ENCODE measurements at regions not wholly inside any gene's neighbourhood (a gene's known extent, or its start where the extent isn't known, plus 50 kb on each side); places are given as distances from the start of the nearest gene placed in this dataset.
A peak's percentile ranks its signal among the peaks of the same experiment; 100 is the strongest.
"Not testable (repeated sequence)": the region's sequence is repeated elsewhere in the genome, so short reads cannot be mapped to it uniquely, and the experiment has no call there.

DNA sequence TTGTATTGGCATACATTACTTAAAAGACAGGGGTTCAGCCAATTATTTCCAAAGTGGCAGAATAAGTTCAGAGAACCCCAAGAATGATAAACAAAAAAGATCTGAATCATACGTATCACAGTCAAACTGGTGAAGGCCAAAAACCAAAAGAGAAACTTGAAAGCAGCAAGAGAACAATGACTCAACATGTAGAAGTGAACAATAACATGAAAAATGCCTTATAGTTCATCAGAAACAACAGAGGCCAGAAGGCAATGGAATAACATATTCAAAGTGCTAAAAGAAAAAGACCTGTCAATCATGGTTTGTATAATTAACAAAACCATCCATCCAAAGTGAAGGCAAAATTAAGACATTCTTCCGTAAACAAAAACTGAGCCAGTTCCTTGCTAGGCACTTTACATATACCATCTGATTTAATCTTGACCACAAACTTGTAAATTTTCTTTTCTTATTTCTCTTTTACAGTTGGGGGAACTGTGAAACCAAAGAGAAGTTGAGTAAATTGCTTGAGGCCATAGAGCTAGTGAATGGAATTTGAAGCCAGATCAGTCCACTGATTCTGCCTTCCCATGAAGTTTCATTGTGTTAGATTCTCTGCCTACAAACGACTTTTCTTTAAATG is 232.1 kb upstream of the SEL1L start:
- no peak for DNase-seq

DNA sequence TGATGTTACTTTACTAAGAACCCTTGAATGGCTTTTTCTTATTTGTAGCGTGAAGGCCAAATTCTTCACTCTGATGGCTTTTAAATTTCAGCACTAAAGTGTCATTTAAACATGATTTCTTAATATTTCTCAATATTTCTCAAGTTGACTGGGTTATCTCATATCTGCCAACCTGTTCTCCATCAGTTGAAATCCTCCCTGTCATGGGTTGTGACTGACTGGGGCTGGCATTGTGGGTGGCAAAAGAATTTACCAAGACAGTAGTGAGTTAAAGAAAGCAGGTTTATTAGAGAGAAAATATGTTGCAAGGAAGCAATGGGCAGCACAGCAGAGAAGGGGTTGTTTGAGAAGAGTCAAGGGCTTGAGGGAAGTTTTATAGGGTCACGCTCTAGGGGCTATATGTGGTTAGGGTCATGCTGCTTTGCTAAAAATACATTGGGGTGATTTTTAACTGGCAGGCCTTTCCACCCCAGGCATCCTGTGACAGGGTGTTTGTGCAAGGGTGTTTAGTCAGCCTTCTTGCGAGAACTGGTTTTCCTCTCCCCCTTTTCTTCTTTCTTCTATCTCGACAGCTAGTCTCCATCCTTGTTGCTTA is 232.8 kb upstream of the SEL1L start:
- no peak for DNase-seq

DNA sequence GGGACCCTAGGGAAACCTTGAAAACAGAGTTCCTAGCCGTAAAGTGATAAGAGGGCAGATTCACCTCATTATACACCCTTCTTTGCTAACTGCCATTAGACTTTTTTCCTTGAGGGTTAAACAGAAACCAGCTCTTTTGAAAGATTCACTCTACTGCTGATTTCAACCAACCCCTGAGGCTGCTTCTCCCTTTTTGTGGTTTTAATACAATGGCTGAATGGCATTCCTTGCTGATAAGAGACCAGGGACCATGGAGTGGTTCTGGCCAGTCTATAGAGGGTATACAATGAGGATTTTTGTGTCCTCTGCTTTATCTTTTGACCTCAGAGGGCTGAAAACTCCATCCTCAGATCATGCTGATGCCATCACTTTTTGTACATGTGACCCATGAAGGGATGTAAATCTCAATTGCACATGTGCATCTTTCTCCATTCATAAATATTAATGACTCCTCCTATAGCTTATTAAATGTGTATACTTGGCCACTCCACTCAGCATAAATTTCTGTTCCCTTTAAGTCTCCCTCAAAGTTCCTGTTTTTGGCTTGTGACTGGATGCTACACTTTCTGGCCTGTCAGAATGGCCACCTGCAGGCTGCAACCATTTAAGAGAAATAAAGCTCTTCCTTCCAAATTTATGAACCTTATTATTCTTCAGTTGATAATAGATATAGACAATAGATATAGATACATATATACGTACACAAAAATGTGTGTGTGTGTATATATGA is 233.8 kb upstream of the SEL1L start:
- no peak for DNase-seq

DNA sequence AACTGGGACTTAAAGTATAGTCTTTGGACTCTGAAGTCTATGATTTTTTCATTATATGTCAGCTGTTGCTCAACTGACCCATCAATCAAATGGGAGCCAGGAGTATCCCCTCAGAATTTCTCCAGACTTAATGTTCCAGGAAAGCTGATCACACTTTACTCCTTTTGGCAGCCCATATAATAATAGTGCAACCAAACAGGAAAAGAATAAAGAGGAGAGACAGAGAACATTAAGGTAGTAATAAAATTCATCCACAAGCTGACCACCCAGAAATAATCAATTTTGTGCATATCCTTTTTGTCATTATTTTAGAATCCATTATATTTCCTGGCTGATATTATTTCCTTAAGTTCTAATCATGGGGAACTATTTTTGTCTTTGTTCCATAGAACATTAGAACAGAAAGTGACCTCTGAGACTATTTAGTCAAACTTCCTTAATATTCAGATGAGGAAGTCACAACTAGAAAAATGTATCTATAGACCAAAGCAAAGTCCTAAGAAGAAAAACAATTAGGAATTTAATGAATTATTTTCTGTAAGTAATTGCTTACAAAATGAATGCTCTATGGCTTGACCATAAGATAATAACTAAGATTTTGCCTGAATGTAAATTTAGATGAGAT is 238.1 kb upstream of the SEL1L start:
- DNase-seq = no peak

DNA sequence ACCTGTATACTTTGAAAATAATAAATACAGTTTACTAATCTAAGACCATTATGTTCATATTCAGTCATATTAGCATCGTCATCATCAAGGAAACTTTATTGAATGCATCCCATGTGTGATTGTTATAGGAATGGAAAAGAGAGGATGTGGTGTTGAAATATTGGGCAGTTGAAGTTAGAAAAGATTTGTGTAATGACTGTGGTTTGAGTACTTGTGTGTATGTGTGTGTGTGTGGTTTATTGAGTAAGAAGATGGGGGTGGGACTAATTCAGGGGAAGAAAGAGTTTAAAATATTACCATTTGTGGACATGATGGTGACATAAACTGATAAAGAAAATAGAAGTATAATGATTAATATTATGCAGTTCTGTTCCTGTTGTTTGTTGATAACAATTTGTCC is 238.7 kb upstream of the SEL1L start:
- no peak for DNase-seq

DNA sequence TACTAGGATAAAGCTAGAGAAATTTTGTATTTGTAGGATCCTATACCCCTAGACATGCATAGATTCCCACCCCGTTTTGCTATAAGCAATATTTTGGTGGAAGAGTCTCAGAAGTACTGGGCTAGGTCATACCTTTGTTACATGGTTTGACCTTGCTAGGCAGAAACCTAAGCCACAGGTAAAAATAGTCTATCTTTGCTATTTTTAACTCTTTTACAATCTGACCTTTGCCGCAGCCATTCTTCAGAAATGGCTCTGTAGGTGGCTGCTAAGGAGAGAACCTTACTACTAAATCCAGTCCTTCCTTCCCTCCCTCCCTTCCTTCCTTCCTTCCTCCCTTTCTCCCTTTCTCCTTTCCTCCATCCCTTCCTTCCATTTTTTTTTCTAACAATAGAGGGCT is 242.9 kb upstream of the SEL1L start:
- no peak for DNase-seq

DNA sequence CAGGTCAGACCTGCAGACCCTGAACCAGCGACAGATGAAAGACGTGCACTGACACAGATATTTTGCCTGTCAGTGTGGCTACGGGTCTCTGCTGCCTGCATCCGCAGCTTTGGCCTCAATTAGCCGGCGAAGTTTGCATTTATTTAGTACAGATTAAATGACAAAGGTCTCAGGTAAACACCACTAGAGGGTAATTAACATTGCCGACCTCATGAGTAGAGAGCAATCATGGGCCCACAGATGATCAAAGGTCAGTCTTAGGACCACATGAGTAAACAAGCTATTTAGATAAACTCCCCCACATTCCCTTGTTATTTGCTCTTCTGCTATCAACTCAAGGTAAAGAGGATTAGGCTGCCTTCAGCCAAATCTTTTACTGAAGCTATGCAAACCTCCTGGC is 248.1 kb upstream of the SEL1L start:
- not testable (repeated sequence) for DNase-seq

DNA sequence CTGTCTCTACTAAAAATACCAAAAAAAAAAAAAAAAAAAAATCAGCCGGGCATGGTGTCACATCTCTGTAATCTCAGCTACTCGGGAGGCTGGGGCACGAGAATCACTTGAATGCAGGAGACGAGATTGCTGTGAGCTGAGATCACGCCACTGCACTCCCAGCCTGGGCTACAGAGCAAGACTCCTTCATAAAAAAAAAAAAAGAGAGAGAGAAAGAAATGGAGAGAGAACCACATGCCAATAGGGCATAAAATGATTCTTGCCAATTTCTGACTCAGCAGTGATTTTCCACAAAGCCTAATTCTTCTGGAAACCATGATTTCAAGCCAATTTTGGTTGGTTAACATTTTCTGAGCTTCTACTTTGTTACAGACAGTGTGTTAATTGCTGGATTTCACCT is 250.4 kb upstream of the SEL1L start:
- DNase-seq = no peak

DNA sequence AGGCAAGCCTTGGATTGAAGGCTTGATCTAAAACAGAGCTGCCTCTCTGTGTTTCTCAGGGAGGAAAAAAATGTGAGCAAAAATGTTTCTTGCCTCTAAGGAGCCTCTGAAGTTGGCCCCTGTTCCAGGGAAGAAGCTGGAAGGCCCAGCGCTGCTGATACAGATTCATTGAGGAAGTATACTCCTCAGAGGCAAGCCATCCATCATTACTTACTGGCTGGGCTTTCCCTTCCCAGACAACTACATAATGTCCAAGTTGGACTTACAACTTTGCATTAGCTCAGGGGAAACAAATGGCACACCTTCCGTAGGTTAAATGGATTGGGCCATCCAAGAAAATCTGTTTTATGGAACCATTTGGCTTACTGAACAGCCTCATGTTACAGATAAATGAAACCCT is 263.7 kb upstream of the SEL1L start:
- DNase-seq = peak; percentile 86

DNA sequence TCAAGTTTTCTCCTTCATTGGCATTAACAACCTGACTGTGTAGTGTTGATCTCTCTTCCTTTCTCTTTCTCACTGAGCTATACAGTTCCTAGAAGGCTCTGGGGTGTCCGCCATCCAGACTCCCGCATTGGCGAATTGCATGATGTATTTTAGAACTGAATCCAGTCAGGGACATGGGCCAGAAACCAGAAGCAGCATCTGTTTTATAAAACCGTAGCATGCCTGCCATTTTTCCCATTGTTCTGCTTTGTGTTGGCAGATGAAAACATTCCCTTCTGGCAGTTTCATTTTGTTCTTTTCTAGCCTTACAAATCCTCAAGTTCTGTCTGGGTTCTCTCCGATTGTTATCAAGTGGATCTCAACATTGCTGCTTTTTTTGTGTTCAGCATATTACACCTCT is 268.3 kb upstream of the SEL1L start:
- DNase-seq = peak; percentile 76

DNA sequence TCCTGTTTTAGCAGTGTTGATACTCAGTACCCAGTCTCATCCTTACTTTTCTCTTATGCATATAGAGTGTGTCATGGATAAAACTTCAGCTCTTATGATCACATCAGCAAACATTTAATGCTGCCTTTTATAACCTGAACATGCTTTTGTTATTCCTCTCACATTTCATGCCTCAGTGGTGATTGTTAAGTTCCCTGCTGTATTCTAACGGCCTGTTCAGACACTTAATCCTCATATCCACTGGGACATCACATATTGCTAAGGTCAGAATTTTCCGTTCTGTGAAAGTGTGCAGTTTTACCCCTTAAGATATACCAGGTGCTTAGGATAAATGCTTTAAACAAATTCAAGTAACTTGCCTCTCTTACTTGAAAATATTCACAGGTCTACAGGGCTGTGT is 268.7 kb upstream of the SEL1L start:
- DNase-seq = no peak

DNA sequence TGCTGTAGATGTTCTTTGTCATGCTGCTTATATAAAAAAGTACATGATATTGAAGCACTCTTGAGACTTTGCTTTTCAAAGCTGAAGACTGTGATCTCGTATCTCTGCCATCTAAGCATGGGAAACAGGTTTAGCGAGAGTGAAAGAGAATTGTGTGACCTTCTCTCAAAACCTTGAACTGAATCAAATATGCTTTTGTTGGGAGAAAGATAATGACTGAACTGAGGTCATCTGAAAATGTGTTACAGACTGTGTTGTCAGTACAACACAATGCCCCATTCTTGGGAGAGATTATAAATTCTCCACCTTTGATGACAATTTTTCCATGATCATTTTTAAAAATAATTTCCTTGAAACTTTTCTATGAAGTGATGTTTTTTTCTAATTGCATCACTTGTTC is 272.1 kb upstream of the SEL1L start:
- DNase-seq = no peak

DNA sequence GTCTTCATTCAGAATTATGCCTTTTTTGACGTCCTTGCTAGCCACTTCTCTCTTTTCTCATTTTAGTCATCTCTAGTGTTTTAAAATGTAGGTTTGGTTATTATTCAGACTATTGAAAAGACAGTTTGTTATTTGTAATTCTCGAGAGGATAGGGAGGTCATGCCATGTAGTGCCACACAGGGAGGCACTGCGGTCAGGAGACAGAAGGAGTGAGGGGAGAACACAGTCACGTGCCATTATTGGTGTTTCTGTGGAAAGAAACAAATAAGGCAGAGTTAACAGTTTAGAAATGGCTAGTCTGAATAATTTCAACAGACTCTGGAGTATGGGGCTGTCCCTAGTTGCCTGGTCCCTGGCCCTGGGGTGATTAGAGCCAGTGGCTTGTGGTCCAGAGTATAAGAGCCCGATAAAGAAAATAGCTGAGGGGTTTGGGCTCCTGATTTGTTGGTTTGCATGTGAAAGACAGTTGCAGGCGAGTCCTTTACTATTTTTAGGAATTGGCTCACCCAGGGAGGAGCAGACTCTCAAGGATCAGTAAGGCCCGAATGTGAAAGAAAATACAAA is 278.1 kb upstream of the SEL1L start:
- DNase-seq = no peak

DNA sequence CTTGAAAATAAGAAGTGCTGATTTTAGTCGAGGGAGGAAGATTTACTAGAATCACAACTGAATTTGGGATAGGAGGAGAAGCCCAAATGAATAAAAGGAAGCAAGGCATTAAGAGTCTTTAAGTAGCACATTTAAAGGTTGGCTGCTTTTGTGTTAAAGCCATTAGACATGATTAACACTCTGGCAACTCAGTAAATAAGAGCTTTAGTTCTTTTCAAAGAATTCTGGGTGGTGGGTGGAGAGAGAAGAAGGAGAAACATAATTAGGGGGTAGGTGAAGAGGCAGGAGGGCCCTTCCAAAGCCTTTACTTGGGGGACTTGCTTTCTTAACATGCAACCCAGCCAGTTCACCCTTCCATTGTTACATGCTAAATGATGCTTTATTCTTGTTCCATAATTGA is 284.6 kb upstream of the SEL1L start:
- DNase-seq = no peak

DNA sequence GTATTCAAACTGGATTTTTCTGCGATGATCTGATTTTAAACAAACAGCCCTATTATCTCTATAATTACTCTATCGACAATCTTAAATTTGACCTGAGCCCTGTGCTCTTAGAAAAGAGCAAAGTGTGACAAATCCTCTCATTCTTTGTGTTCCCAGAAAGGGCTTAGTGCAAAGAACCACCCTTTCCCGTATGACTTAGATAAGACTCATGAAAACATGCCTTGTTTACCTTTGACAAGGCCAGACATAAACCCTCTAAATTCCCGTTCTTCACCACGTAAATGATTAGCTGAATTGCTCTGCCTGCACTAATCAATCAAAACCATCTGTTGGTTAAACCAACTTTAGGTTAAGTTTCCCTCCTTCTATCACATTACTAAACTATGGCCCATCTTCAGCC is 285.7 kb upstream of the SEL1L start:
- no peak for DNase-seq

DNA sequence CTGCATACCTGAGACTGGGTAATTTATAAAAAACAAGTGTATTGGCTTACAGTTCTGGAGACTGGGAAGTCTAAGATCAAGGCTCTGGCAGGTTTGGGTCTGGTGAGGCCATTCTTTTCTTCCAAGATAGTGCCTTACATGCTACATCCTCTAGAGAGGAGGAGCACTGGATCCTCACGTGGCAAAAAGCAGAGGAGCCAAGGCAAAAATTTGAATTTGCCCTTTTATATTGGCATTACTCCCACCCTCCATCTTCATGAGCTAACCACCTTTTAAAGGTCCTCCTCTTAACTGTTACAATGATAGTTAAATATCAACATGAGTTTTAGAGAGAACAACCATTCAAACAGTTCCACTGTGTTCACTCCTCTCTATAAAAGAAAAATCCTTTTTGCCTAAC is 286.3 kb upstream of the SEL1L start:
- no peak for DNase-seq

DNA sequence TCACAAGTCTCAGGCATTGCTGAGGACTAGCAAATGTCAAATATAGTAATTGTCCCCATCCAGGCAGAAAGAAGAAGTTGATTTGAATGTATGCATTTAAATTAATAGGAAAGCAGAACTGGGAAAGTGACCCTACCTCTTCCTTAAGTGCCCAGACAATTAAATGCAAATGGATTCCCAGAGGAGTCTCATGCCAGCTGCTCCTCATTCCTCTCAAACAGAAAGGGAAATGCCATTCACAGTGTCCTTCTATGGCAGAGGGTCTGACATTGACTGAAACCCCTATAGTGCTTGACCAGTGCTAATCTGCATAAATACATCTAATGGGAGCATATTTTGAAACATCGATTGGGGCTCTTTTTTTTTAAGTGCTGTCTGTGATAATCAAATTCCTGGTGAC is 292.4 kb upstream of the SEL1L start:
- no peak for DNase-seq

DNA sequence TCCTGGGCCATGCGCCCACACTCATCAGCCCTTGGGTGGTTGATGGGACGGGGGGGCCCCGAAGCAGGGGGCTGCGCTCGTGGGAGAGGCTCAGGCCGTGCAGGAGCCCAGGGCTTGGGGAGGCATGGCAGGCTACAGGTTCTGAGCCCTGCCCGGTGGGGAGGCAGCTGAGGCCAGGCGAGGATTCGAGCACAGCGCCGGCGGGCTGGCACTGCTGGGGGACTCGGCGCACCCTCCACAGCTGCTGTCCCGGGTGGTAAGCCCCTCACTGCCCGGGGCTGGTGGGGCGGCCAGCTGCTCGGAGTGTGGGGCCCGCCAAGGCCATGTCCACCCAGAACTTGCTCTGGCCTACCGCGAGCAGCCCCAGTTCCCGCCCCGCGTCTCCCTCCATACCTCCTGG is 295.8 kb upstream of the SEL1L start:
- no peak for DNase-seq

DNA sequence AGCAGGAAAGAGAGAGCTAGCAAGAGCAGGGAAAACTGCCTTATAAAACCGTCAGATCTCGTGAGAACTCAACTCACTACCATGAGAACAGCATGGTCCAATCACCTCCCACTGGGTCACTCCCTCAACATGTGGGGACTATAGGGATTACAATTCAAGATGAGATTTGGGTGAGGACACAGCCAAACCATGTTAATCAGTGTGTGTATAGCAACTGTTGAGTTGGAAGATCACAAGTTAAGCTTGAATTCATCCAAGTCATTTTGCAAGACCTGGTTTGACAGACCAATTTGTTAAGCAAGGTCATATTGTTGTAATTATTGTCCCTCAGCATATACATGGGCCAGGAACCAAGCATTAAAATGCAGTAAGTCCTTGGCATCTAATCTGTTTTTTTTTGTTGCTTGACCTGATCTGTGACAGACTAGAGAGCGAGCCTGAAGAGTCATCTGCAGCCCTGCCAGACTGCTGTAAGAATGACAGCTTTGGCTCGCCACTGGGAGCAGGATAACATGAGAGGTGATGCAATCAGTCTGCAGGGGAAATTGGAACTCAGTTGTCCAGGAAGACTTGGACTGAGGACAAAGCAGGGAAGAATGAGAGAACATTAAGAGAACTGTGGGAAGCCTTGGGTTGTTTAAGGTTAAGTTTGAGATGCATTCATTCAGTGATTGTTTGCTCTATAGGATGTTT is 297.6 kb upstream of the SEL1L start:
- DNase-seq = peak; percentile 44

DNA sequence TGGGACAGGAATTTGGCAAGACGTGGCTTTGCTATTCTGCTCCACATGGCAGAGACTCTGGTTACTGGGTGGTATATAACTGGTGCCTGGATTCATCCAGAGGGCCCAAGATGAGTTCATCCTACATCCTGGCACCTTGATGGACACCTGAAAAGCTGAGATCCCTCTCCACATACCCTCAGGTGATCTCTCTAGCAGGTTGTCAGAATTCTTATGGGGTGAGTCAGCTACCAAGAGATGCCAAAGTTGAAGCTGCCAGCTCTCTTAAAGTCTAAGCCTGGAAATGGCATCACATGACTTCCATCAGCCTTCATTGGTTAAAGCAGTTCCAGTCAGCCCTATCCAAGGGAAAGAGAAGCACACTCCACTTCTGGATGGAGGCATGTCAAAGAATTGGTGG is 300.7 kb upstream of the SEL1L start:
- no peak for DNase-seq

DNA sequence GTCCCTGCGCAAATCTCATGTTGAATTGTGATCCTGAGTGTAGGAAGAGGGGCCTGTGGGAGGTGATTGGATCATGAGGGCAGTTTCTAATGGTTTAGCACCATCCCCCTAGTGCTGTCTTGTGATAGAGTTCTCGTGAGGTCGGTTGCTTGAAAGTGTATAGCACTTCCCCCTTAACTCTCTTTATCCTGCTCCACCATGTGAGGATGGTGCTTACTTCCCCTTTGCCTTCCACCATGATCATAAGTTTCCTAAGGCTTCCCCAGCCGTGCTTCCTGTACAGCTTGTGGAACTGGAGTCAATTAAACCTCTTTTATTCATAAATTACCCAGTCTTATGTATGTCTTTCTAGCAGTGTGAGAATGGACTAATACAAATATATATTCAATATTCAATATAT is 303.7 kb upstream of the SEL1L start:
- DNase-seq = no peak

DNA sequence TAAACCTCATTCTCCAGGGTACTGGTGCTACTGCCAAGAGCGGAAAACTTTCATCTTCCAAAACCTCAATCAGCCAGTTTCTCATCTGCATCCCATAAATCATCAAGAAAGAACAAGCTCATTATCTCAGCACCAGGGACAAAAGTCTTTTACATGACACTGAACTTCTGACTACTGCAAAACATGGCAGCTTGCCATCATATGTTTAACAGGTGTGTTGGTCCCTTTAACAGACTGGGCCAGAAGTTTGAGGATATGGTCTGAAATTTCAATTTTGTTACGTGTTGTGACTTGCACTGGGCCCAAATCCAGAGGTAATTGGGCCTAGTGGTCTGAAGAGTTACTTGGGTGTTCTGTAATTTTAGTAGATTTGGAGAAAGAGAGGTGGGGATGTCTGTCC is 305.4 kb upstream of the SEL1L start:
- no peak for DNase-seq

DNA sequence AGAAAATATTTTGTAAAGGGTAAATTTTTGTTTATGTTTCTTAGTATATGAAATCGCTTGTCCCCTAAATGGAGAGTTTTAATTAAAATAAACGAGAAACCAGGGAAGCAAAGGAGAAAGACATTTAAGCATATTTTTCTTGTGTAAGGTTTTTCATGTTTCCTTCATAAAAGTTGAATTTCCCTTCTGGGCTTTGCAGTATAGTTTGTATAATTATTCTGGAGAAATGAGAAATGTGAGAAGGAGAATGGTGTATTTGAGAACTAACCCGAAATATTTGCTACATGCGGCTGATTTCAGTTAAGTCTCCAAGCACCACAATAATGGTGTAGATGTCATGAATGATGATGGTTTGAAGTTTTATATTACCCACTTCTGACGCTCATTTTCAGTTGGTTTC is 307.7 kb upstream of the SEL1L start:
- DNase-seq = no peak

Measured in left hindlimb (tissue), 1 donor.